ENCODE measurements at regions not wholly inside any gene's neighbourhood (a gene's known extent, or its start where the extent isn't known, plus 50 kb on each side); places are given as distances from the start of the nearest gene placed in this dataset.
"Not testable (repeated sequence)": the region's sequence is repeated elsewhere in the genome, so short reads cannot be mapped to it uniquely, and the experiment has no call there.

DNA sequence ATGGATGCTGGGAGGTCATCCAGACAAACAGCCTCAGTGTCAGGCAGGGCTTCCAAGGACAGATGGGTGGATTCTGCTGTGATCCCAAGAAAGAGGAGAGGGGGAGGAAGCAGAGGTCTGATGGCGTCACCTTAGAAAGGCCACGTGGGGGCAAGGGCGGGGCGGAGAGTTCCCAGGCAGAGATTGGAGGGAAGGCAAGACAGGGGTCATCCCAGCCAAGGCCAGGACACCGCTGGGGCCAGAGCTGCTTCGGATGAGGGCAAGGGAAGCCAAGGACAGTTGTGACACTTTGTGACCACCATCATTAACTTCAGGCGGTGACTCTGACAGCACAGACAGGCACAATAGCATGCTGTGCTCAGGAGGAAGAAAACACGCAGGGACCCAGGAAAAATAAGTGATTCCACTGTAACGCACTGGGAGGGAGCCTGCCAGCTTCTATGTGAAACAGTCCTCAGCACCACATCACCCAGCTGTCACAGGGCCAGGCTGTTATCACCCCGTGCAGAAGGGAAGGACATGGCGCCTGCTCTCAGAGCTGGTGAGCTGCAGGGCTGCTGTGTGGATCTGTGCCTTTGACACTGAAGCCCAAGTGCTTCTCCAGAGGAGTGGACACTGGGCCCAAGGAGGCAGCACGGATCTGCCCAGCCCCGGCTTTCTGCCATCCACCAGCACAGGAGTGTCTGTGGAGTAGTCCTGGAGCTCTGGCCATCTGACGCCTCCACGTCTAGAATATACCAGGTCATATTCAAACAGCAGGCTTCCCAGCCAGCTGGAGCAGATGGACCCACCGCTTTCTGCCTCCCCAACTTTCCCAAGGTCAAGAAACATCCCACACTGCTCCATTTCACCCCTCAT is 204.1 kb downstream of the NDUFA10 start:
- no peak for DNase-seq (ENCODE audit: extremely low read depth, low read depth, low spot score)

DNA sequence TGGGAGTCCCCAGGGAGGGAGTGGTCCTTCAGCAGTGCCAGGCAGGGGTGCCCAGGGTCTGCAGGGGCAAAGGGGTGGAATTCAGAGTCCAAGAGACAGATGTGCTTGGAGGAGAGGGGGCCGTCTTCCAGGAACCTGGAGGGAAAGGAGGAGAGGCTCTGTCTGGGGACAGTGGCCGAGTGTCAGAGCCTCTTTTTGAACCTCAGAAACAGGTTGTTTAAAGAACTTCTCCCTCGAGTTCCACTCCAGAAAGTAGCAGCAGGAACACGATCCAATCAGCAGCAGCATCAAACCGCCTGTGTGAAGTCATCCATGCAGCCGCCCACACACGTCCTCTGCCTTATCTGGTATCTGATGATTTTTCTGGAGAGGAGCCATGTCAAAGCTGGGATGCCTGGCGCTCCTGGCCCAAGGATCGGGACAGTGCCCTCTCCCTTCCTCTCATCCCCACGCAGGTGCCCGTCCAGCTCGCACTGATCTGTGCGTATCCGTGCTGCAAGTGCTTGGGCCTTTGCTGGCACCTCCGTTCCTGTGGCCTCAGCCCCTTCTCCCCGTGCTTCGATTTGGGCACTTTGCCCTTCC is 205.1 kb downstream of the NDUFA10 start:
- DNase-seq (ENCODE audit: extremely low read depth, low read depth, low spot score), result no peak

DNA sequence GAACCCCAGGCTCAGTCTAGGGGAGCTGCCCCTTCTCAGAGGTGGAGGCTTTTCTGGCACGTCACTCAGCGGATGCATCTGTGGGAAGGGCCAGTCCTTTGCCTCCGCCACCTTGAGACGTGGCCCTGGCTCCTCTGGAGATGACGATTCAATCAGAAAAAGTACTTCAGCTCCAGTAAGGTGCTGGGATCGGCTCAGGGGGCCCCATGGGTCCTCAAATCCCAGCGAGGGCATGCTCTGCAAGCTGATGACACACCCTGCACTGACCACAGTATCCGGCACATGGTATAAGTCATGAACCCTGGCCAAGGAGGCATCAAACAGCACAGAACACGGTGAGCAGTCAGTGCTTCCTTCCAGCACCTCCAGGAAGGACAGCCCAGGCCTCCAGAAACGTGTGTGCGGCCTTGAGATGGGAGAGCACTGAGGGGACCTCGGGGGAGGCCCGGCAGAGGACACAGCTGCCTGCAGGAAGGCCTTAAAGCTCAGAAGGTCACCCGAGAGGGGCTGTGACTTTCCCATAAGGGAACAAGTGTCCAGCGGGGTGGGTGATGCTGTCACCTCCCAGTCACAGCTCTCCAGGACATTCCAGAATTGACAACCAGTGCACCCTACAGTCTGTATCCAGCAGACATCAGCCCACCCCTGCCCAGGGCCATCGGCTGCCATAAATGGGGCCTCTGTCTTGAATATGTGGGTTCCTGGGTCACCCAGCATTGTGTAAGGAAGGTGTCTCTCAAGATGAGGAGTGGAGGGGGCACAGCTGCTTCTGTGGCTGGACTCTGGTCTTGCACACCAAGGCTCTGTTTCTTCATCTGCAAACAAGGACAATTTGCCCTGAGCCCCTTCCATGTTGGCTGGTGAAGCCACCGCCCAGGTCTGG is 205.8 kb downstream of the NDUFA10 start:
- DNase-seq (ENCODE audit: extremely low read depth, low read depth, low spot score), result no peak

DNA sequence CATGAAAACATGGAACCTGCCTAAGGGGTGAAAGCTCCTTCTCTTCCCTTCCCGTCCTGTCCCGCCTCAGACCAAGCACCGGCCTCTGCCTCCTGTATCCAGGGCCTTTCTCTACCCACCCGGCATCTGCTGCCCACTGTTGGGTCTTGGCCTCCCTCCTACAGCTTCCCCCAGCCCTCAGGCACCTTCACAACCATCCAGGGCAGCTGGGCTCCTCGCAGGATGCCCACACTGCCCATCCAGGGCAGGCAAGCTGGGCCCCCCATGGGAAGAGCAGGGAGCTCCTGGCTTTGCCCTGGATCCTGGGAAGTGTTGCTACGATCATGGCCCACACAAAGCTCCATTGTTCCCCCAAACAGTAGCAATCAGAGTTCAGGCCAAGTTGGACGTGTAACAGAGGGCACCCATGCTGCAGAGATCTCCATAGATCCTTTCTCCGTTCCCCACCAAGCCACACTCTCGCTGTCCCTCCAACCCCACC is 206.6 kb downstream of the NDUFA10 start:
- no peak for DNase-seq (ENCODE audit: extremely low read depth, low read depth, low spot score)

DNA sequence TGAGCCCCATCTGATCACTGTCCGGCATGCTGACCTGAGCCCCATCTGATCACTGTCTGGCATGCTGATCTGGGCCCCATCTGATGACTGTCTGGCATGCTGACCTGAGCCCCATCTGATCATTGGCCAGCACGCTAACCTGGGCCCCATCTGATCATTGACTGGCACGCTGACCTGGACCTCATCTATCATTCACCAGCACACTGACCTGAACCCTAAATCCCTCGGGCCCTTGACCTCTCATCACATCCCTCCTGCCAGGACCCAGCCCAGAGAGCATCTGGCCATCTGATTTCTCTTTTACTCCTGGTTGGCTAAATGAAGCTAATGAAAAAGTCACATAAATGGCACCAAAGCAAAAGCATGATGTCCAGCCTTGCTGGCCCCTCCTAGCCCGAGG is 207.1 kb downstream of the NDUFA10 start:
- DNase-seq (ENCODE audit: extremely low read depth, low read depth, low spot score), result no peak

DNA sequence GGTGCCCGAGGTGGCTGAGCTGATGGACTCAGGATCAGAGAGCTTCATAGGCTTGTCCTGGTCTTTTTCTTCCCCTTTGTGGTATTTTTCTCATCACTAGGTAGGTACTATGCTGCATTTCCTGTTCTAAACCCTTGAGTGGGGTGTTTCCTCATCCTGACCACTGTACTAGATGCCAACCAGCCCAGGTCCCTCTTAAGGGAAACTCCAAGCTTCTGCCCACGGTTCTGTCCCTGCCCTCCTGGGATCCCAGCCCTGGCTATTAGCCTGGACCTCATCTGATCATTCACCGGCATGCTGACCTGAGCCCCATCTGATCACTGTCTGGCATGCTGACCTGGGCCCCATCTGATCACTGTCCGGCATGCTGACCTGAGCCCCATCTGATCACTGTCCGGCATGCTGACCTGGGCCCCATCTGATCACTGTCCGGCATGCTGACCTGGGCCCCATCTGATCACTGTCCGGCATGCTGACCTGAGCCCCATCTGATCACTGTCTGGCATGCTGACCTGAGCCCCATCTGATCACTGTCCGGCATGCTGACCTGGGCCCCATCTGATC is 207.6 kb downstream of the NDUFA10 start:
- not testable (repeated sequence) for DNase-seq (ENCODE audit: extremely low read depth, low read depth, low spot score)

DNA sequence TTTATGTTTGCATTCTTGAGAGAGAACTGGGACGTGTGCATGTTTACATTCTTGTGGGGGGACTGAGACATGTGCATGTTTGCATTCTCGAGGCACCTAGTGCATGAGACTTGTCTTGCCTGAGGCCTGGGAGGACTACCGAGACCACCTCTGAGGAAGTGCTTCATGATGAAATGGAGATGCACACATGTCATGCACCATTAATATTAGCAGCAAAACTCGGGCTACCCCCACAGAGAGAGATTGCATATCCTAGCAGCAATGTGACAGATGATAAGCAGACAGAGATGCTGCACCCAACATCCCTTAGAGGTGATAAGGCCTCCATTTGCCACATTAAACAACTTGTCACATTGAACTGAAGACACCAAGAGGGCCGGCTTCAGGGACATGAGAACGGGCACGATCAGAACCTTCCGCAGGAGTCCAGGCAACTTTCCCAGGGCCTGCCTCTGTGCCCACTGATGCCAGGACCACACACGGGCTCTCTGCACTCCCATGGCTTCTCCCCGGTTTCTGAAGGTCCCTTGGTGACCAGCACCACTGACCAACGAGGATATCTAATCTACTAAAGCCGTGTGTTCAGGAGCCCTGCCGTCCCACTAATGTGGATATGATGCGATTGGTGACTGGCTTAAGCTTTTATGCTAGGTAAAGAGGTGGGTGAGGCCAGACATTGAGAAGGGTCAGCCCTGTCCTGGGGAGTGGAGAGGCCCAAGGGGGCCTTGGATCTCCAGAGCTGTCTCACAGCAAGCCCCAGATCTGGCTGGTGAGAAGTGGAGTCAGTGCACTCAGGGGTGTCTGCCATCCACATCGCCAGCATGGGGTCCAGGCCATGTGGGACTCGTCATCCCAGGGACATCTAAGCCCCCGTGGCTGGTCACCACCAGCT is 208.3 kb downstream of the NDUFA10 start:
- DNase-seq (ENCODE audit: extremely low read depth, low read depth, low spot score), result no peak

DNA sequence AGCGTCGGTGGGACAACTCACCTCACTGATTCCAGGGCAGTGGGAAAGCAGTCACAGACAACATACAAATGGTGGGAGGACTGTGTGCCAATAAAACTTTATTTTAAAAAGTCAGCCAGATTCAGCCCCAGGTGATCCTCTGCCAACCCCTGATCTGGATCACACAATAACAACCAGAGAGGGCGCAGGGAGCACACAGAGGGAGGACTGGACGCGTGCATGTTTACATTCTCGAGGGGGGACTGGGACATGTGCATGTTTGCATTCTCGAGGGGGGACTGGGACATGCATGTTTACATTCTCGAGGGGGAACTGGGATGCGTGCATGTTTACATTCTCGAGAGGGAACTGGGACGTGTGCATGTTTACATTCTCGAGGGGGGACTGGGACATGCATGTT is 209.5 kb downstream of the NDUFA10 start:
- no peak for DNase-seq (ENCODE audit: extremely low read depth, low read depth, low spot score)

DNA sequence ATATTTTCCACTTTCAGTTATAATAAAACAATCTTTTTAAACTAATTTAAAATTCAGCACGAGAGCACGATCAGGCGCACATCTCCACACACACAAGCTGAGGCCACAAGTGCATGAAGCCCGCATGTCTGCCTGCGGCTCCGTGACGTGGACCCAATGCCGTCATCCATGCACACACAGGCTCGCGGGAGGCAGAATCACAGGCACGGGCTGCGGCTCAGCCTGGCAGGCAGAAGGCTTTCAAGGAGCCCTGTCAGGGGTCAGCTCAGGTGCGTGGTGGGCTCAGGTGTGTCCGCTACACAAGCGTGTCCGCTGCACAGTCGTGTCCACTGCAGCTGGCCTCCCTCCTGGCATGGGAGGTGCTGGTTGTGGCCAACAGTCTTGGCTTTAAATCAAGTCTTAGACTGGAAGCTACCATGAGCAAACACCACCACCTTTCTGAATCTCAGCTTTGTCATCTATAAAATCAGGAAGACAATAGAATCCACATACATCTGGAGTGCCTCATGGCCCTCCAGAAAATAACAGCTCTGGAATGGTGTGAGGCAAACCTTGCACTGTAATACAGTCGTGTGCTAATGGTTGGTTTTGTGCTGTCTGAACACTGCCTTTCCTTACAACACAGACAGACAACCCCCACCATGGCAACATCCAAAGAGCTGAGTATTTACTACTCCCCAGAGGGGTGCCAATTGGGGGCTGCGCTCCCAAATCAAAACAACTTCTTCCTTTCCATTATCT is 210.1 kb downstream of the NDUFA10 start:
- DNase-seq (ENCODE audit: extremely low read depth, low read depth, low spot score), result no peak

DNA sequence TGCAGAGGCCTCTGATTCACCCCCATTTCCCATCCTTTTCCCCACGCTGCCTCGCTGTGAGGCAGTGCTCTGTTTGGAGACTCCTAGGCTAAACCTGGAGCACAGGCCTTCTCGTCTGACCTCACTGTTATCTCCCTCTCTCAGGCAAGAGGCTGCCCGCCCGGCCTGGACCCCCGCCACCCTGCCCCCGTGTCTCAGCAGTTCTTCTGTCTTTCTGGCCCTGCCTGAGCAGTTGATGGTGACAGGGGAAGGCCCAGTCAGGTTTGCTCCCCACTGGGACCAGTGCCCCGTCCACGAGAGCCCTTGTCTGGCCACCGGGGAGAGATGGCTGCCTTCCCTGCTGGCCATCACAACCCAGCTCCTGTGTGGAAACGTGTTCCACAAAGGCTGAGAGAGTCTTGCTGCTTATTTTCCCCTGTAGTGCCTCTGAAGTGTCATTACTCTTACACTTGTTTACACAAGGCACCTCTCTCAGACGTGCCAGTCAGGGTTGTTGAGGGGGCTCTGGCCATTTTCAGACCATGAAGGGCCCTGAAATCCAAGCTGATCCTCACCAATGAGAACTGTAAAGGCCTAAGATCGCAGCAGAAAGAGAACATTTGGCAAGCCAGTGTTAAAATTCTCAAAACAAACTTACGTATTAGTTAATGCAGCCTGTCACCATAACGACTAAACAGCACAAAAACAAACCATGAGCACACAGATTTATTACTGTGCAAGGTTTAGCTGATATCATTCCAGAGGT is 210.9 kb downstream of the NDUFA10 start:
- DNase-seq (ENCODE audit: extremely low read depth, low read depth, low spot score), result no peak

DNA sequence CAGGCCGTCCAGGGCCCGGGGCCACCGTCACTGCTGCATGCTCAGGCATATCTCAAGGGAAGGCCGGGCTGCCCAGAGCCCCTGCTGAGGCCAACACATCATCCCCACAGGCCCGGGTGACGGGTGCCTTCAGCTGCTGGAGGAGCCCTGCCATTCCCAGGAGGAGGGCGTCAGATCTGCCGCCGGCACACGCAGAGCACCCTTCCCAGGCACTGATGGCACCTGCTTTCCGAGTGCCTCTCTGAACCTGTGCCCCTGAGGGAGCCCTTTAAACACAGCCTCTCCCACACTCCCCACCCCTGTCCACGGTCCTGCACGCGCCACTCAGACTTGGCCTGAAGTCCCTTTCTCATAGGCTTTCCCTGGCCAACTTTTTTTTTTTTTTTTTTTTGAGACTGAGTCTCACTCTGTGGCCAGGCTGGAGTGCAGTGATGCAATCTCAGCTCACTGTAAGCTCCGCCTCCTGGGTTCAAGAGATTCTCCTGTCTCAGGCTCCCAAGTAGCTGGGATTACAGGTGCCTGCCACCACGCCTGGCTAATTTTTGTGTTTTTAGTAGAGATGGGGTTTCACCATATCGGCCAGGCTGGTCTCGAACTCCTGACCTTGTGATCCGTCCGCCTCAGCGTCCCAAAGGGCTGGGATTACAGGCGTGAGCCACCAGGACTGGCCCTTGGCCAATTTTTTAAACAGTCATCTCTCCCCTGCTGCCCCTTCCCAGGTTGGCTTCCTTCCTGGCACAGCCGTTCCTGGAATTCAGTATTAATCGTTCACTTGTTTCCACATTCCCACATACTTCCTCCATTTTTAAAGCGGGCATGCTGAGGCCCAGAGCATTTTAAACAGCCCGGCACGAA is 211.7 kb downstream of the NDUFA10 start:
- DNase-seq (ENCODE audit: extremely low read depth, low read depth, low spot score), result no peak

DNA sequence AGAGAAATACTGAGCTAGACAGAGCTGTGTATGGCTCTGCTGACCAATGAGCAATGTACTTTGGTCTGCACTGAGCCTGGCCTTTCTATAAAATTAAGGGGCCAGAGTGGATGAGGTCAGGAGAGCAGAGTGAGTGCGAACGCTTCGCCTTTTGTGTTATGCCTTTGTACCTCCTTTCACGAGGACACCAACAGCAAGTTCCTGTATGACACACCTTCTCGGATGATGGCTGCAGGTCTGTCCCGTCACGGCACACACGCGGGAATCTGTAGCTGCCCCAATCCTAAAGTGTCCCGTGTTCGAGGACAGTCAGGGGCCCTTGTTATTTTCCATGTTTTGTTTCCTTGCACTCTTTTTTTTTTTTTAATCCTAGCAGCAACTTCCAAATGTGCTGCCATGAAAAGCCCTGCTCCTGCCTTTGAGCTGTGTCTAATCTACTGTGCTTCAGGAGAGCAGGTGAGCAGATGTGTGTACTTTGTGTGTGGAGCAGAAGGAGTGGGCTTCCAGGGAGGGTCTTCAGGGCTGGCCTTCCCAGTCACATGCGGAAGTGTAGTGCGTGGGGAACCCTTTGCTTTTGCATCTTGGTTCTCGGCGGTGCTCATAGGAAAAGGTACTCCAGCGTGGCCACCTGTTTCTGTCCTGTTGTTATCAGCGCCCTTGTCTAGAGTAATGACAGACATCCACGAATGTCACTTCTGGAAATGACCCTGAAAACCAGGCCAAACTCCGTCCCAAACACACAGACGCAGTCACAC is 213.2 kb downstream of the NDUFA10 start:
- DNase-seq (ENCODE audit: extremely low read depth, low read depth, low spot score), result no peak

DNA sequence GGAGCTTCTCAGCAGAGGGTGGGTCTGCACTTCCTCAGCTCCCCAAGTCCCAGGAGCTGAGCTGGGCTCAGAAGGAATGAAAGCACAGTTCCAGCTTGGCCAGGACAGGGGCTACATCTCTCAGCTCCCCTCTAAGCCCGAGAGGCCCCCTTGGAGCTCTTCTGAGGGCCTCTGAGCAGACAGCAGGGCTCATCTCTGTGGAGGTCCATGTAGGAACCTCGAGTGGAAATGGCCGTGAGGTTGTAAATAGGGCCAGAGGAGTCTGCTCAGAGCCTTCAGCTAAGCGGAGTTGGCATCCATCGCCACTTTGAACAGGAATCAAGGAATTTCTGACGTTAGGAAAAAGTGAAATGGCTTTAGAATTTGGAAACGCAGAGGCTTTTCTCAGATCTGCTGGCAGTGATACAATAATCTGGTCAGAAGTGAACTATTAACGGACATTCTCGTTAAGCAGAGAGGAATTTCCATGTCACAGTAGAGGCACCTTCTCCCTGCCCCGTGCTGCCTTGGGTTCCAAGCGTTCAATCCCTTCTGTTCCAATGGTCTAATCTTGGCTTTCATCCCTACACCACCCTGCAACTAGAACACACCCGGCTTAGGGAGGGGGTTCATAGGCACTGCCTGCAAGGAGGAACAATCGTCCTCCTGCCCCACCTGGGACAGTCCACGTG is 213.9 kb downstream of the NDUFA10 start:
- DNase-seq (ENCODE audit: extremely low read depth, low read depth, low spot score), result no peak

DNA sequence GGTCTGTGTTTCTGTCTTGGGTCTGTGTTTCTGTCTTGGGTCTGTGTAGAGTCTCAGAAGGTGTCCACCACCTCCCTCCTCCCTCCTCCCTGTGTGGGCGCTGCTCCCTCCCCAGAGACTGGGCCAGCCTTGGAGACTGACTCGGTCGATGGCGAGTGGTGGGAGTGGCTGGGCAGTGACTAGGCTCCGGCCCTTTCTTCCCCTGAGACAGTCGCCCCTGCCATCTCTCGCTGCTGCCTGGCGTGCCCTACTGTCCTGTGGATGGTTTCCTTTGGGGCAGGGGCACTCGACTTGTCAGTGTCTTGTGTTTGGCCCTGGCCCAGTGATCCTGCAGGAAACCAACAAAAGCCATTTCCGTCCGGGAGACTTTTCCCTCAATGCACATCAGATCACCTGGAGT is 215.8 kb downstream of the NDUFA10 start:
- DNase-seq (ENCODE audit: extremely low read depth, low read depth, low spot score), result no peak

DNA sequence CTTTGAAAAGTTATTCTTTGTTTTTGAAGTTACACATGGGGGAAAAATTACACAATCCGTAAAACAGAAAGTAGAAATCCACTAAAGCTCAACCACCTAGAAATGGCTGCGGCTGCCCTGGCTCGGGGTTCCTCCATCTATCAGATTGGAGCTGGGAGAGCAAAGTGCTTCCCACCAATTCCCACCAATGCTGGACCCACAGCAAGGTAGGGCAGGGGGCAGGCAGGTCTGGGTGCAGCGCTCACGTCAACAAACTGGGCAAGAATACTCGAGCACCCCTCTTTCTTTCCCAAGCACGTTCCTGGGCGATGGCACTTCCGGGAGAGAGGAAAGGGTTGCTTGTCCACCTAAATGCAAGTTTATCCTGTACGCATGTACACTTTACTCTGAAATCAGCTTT is 217.6 kb downstream of the NDUFA10 start:
- no peak for DNase-seq (ENCODE audit: extremely low read depth, low read depth, low spot score)

DNA sequence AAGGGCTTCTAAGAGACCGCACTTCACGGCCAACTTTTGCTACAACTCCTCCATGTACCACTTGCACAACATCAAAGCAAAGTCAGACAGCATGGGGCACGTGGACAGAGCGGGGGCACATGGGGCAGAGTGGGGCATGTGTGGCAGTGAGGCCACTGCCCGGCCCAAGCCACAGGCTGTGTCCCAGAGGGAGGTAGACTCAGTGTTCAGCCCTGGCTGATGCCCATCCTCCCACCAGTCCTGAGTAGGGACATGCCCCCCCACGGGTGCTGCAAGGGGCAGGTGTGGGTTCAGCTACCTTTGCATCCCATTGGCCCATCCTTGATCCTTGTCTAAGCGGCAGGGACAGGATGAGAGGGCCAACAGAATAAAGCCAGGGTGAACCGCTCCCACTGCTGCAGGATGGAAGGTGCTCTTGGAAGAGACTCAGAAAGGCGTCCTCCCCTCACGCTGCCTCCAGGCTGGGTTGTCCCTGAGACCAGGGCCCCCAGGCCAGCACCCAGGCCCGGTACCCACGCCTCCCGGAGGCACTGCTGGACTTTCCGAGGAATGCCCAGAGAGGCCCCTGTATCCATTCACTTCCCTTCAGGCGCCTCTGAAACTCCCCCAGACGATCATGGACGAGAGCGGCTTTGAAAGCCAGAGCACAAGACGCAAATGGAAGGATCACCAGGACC is 218.2 kb downstream of the NDUFA10 start:
- no peak for DNase-seq (ENCODE audit: extremely low read depth, low read depth, low spot score)

Measured in glomerular endothelial cell (primary cell).